SKM-1 (cell line): ENCODE measurements at regions not wholly inside any gene's neighbourhood (a gene's known extent, or its start where the extent isn't known, plus 50 kb on each side); places are given as distances from the start of the nearest gene placed in this dataset.

Source experiments
- DNase-seq: peaks from one replicate; lab custom pipeline; 2025; ENCODE audit not compliant: unreplicated experiment; lab: John Stamatoyannopoulos, UW

DNA sequence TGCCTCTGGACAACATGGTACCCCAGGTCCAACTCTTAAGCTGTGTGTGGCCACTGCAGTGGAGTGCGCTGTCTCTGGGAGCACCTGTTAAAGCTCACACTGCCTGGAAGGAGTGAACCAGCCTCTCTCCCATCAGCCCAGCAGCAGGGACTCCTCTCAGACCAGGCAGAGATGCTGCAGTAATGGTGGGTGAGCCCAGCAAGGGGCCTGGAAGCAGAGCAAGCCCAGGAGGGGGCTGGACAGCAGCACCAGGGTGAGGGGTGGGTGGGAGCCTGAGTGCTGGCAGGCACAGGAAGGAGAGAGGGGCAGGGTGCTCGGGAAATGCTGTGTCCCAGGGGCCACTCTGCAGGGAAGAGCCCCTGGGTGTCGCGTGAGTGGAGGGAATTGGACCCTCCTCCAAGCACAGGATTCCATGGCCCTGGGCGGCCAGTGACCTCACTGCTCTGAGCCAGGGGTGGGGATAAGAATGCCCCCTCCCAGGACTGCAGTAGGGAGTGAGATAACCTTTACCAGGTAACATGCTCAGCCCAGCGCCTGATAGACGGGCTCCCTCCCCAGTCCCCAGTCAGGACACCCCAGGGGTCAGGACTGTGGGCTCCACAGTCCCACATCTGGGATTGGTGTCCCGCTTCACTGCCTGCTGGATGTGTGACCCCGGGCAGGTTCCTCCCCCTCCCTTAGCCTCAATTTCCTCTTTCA, 313.1 kb downstream of the MATN1 start:
- DNase-seq = no peak

DNA sequence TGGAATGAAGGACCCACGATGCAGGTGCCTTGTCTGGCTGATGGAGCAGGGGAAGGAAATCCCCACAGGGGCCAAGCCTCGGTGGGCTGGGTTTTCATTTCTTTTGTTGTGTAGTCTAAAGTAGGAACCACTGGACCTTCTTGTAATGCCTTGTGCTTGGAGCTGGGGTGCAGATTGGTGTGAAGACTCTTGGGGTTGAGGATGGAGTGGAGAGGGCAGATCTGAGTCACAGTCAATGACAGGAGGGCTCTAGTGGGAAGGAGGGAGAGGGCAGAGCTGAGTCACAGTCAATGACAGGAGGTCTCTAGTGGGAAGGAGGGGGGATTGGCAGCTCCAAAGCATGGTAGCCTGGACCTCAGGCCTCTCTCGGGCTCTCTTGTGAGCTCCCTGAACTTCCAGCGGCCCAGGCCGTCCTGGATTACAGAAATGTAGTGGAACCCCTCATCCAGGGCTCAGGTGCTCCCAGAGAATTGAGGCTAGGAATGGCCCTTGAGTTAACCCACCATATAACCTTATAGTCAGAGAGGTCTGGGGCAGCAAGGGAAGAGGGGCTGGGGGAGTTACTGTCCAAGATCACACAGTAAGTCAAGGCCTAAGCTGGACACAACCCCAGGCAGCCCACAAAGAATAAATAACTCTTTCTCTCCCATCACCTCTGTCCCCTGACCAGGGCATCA, 313.8 kb downstream of the MATN1 start:
- no peak for DNase-seq

DNA sequence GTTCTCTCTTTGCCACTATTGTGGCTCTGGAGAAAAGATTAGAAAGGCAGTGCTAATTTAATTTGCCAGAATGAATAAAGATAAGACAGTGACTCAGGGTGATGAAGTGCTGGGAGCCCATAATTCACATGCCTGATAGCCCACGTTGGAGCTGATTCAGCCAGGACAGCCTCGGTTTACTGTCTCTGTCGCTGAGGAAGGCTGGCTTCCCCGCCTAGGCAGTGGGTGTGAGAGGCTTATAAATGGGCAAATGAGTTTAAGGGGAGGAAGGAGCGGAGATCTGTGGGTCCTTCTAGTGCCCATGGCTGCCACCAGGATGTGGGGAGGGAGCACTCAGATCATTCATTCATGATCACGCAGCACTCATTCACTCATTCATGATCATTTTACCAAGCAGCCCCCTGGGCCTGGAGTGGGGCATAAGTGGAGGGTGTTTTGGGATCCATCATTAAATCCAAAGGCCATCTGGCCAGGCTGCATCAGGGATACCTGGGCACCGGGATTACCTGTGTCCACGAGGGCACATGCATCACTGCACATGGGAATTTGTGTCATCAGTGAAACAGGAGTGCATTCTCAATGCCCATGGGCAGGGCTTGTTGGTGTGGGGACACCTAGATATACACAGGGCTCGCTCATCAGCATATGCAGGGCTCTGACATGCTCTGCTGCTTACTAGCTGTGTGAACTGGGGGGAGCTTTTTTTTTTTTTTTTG, 315.4 kb downstream of the MATN1 start:
- DNase-seq = no peak

DNA sequence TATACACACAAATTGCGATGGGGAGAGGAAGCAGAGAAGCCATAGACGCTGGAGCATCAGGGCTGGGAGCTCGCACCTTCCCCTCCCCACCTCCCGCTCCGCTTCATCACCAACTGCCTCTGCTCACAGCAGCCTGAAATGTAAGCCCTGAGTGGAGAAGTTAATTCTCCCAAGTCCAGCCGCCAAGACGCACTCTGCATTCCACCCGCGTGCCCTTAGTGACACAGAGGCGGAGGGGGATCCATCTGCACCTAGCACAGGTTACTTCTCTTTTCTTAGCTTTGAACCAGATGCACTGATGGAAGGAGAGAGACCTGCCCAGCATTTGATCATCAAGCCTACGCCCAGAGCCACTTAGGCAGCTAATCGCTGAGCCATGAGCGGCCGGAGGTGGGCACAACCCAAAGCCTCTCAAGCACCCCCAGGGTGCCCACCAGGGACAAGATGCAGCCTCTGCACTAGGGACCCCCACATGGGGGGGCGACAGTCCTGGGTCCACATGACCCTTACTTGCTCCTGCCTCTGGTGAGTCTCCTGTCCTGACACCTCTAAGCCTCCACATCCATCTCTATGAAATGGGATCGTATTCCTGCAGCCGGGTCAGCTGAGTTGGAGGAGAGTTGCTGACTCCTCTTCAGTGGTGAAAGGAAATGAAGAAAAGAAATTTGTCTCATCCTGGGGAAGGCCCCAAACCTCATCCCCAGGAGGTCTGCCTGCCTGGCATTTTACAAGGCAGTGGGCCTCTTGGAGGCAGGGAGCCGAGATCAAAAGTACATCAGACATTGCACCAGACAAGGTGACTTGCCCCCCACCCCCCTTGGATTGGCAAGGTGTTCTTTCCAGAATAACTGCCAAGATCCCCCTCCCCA, 316.2 kb downstream of the MATN1 start:
- no peak for DNase-seq

DNA sequence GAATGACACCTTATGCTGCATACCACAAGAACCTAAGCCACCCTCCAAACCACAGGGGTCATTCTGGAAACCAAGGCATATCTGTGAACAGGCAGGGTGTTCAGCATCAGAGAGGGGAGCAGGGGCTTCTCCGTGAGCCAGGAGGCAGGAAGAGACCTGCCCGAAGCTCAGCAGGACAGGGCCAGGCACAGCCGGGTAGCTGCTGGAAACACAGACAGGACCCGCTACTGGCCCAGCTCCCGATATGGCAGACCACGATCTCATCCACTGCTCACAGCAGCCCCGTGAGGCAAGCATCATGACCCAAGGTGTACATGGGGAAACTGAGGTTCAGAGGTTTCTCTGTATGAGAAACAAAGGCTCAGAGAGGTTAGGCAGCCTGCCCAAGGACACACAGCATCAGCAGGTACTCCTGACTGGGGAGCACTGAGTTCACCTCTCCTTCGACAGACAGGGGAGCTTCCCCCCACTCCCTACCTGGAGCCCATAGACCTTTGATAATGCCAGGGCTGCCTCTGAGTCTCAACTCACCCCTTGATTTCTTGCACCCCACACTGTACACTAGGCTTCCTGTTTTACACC, 317.7 kb downstream of the MATN1 start:
- no peak for DNase-seq

DNA sequence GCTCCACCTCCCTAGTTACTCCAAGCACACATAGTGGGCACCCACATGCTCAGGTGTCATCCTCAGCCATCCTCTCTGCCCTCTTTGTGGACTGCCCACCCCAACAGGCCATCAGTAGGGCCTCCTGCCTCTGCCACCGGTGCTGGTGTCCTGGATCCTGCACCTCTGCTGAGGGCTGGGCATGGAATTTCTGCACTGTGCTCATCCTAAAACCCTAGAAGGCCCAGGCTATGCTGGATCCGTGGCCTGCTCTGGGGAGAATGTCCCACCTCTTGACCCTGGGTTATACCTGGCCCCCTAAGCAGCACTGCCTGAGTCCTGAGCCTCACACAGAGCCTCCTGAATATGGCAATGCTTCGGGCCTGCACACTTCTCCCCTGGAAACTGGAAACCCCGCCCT, 318.3 kb downstream of the MATN1 start:
- DNase-seq = no peak

DNA sequence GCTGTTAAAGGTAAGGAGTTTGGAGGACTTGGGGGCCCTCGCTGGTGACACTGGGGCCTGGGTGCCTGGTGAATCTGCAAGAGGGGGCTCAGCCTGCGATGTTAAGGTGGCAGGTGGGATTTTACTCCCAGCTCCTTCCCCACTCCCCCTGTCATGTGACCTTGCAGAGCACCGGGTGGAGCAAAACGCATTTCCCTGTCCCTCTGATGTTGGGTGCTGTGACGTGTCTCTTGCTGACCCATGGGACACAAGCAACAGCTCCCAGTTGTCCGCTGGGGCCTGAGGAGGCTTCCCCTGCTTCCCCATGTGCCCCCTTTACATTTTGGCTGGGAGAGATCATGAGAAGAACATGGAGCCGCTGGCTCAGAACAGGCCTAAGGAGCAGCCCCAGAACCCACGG, 319.0 kb downstream of the MATN1 start:
- no peak for DNase-seq

DNA sequence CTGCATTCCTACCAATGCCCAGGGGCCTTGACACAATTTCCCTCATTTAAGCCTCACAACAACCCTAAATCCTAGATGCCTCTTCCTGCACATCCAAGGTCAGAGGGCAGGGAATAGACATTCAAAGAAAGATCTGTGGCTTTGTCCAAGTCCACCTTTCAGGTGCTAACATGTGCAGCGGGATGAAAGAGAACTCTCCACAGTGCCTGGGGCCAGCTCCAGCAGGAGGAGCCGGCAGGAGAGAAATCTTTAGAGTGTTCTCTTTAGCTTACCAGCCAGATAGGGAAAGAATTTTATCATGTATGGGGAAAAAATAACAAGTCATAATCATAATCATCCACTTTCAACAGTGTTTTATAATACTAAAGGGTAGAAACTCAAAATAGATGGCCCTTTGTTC, 319.7 kb downstream of the MATN1 start:
- DNase-seq = no peak

DNA sequence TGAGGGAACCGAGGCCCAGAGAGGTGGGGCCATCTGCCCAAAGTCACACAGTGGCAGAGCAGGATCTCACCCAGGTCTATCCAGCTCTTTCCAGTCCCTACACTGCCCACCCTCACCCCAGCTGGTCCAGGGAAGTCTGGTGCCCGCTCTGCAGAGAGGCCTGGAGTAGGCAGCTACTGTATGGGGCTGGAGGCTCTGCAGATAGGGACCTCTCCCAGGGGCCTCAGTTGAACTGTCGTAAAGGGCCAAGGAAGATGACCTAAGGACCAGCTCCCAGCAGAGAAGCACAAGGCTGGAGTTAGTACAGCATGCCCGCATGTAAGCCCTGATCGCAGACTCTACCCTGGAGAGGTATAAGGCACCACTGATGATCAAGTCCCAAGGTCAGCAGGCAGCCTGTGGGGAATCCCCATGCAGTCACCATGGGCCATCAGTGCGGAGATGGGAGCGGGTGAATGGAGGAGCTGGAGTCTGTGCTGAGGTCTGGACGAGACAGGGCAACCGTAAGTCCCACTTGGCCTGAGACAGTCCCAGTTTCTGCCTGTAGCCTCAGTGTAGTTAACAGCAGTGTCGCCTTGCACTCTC, 320.2 kb downstream of the MATN1 start:
- no peak for DNase-seq

DNA sequence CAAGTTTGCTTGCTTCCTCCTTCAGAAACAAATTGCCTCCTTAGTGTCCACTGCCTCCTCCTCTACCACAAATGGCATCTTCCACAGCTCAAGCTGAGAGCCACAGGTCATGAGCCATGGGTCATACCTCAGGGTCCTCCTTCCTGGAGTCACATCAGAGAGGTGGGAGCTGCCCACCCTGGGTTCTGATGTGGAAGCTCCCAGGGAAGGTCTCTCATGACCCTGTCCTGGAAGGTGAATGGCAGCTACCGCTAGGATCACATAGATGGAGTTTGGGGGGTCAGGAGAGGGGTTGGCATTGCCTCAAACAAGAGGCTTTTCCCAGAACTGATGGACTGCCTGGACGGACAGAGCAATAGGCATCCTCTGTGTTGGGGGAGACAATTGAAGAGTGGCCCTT, 321.4 kb downstream of the MATN1 start:
- no peak for DNase-seq

DNA sequence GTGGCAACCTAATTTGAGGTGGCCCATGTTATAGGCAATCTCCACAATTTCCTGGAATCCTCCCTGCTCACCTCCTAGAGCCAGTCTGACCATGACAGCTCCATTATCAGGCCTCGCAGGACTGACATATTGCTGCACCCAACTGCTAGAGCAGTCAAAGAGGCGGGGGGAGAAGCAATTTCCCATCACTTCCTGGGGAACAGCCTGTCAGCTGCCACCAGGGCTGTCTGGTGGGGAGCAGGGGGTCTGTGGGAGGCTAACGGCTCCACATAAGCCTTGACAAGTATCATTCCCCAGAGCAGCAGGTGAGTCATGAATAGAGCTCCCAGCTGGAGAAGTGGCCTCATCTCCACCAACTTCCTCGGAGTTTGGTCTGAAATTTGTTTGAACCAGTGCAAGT, 322.9 kb downstream of the MATN1 start:
- no peak for DNase-seq

DNA sequence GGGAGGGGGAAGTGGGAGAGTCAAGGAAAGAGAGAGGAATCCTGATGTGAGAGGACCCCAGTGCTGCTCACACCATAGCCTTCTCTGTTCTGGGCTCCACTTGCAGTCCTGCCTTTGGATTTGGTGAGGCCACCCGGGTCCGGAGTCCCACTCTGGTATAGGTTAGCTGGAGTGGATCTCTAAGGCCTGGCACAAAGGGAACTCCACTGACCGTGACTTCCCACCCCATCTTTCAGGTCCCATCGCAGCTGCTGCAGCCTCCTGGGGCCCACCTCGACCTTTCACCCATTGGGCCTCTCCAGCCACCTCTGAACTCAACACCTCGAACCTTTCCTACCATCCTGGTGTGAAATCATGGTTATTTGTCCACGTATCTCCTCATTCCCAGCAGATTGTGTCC, 324.4 kb downstream of the MATN1 start:
- no peak for DNase-seq

DNA sequence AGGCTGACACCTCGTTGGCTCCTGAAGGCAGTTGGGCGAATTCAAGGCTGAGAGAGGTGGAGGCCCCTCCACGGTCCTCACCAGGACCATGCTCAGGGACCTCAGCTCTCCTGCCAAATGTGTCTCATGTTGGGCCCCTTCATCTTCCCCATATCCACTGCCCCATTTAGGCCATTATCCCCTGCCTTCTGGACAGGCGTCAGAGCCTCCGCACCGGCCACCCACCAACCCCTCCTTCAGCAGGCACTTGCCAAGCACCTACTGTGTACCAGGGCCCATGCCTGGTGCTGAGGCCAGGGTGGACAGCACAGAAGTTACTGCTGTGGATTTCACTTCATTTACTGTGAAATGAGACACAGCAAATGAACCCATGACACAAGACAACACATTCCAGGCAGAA, 325.8 kb downstream of the MATN1 start:
- no peak for DNase-seq

DNA sequence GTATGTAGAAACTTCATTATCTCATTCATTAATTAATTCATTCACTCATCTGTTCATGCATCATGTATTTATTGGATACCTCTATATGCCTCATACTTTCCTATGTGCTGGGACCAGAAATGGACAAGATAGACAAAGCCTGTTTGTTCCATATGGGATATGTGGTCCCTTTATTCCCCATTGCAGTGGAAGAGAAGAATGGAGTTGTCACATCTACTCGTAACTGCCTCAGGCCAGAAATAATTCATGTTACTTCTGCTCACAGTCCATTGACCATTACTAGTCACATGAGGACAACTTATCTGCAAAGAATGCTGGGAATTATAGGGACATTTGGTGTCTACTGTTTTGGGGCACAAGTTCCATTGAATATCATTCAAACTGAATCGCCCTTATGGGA, 327.8 kb downstream of the MATN1 start:
- DNase-seq = no peak

DNA sequence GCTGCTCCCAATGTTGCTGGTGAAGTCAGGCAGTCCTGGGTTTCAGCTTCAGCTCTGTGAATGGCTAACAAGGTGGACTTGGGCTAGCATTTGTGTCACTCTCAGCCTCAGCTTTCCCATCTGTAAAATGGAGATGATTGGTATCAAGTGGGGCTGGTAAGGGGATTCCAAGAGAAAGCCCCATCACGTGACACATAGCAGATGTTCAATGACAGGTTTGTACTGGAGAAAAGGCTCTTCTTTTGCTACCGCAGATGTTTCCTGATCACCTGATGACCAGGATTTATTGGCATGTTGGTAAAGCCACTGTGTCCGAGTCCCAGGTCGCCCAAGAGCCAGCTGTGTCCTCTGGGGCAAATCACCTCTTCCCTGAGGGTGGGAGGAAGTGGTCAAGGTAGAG, 335.0 kb downstream of the MATN1 start:
- no peak for DNase-seq

DNA sequence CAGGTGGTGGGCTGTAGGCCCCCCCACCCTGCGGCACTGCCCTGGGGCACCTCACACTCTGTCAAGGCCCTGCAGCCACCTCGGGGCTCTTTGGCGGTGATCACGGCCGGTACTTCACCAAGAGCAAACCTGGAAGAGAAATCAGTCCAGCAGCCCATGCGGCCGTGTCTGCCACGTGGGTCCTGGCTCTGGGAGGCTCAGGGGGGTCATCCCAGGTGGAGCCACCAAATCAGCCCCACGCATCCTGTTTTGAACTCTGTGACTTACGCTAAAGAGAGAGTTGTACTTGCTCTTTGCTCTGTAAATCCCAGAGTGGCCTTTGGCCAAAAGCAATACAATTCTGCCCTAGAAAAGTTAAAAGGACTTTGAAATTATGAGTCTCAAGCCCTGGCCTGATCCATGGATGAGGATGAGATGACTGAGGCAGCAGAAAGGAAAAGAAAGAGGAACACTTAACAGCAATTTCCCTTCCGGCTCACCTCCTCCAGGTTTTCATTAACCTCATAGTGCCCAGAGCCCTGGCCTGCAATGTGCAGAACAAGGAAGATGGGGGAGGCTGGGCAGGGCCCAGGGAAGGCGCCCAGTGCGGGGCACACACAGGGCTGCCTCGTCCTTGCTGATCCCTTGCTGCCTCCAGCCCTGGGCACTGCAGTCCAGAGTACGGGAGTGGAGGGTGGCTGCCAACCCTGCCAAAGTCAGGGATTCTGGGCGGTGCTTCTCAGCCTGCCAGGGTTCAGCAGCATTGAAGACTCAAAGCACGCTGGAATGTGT, 337.0 kb downstream of the MATN1 start:
- DNase-seq = no peak

DNA sequence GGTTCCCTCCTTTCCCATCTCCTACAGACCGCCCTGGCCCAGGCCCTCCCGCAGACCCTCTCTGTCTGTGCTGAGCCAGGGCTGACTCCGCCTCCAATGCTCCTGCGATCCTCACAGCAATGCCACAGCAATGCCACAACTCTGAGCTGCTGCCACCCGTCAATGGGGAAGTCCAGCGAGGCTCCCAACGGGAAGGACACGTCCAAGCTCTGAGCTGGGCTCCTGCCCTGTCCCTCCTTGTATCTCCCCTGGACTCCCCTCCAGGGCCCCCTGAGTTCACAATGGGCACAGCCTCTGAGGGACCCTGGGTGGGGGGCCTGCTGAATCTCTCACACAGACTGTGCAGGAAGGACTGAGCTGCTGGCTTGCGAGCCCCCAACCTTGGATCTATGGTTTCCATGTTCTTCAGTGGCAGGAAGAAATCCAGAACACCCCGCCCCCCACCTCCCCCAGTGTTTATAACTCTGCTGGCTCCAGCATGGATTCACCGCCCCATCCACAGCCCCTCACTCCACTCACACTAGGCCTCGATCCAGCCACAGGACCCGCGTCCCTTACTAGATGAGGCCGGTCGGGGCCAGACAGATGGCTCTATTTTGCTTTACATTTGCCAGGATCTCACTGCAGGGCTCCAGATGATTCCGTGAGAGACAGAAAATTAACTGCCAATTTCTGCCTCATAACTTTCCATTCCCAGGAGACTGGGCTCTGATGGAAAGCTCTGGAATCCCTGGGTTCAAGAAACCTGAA, 338.0 kb downstream of the MATN1 start:
- no peak for DNase-seq

DNA sequence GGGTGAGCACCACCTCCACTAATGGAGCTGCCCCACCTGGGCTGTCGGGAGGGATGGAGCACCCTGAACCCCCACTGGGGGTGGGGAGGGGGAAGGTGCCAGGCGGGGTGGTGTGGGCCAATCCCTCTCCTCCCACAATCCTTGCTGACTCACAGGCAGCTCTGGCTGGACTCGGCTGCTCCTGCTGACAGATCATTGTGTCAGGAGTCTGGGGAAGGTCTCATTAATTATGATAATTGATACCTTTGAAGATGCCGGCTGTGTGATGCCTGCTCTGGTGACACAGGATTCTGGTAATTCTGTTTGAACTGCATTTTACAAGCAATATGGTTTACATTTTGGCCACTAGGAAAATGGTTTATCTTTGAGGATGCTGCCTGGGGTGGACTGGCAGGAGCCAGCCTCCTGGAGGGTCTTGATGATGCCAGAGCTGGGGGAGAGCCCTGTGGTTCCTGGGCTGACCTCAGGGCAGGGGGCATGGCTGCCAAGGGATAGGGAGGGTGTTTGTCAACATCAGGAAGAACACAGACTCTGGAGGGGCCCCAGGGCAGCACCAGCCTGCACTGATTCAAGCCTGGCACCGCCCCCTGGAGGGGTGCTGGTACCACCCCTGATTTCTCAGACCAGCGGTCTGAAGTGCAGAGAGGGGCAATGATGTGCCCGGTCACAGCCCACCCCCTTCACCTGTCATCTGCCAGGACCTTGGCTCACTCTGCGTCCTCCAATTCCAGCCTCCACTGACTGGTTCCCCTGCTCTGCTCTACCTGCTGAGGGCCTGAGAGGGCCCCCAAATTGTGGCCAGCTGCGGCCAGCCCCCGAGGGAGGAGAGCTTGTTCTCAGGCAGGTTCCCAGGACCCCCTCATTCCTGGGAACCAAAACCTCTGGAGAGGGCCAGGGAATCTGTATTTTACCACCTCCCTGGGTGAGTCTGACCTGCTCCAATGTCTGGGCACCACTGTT, 338.8 kb downstream of the MATN1 start:
- DNase-seq = no peak
